ENCODE measurements at regions not wholly inside any gene's neighbourhood (a gene's known extent, or its start where the extent isn't known, plus 50 kb on each side); places are given as distances from the start of the nearest gene placed in this dataset.
A peak's percentile ranks its signal among the peaks of the same experiment; 100 is the strongest.

DNA sequence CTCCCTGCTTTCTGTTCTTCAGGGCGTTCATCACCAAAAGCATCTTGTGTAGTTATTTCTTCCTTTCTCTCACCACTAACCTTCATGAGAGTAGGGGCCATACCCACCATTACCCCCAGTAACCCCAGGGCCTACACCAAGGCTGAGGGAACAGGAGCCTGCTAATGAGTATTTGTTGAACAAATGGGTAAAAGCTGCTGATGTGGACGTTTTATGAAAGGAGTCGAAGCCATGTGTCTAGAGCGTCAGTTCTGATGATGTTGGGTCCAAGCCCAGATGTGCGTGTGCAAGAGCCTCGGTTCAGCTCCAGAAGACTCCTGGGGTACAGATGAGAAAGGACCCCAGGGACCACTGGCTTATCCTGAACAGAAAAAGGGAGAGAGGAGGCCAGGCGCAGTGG lies 77.1 kb upstream of the TBC1D3K start:
- Histone ChIP-seq H3K27ac (ENCODE audit: insufficient read depth, low read length) (no peak overlapping the region), H4K5ac (ENCODE audit: low read depth, low read length) (no peak overlapping the region), H3K4me2 (ENCODE audit: low read depth, low read length) (no peak overlapping the region), H3K9me3 (ENCODE audit: control insufficient read depth, insufficient read depth, low read length) (no peaks in the 10 kb centered on the region), H2BK120ac (ENCODE audit: low read depth, low read length) (no peak overlapping the region), H3K9me1 (ENCODE audit: insufficient read depth, low read length) (peaks cover 11% of the 10 kb centered on the region), H3K4me1 (ENCODE audit: control insufficient read depth, insufficient read depth, low read length) (0 out of 2 replicates have a peak, but pooled peaks cover 3% of the 10 kb centered on the region), H3K56ac (ENCODE audit: extremely low read depth, insufficient read depth, low read length) (no peak overlapping the region), H3K9ac (ENCODE audit: low read depth, low read length) (no peak overlapping the region), H2AK5ac (ENCODE audit: low read depth, low read length) (no peak overlapping the region), H2BK20ac (ENCODE audit: low read depth, low read length) (no peak overlapping the region), H3K23ac (ENCODE audit: low read depth, low read length) (no peak overlapping the region), H4K91ac (ENCODE audit: insufficient read depth, low read depth, low read length) (no peak overlapping the region), H3K27me3 (ENCODE audit: control insufficient read depth, insufficient read depth, low read length) (peaks cover 2% of the 10 kb centered on the region; the same call in 1 of the 2 replicates), H2AFZ (replicated peaks; ENCODE audit: low read length, poor library complexity) (no peak overlapping the region), H3K4ac (ENCODE audit: low read depth, low read length) (no peak overlapping the region), H4K8ac (ENCODE audit: low read depth in 2 of 2, low read length in 2 of 2) (no peak overlapping the region), H2BK5ac (ENCODE audit: low read depth, low read length, poor library complexity, severe bottlenecking) (no peak overlapping the region), H3K4me3 (ENCODE audit: insufficient read depth, low read depth, low read length) (no peak overlapping the region), H3K14ac (replicated peaks; ENCODE audit: low read depth, low read length) (no peak overlapping the region), H3K36me3 (ENCODE audit: control insufficient read depth, insufficient read depth, low read length) (no peaks in the 10 kb centered on the region), H2AK9ac (replicated peaks; ENCODE audit: low read depth, low read length, poor library complexity) (no peak overlapping the region), H3K18ac (ENCODE audit: low read depth, low read length) (no peak overlapping the region), H3K79me1 (ENCODE audit: low read depth in 1 of 2, low read length in 2 of 2) (no peaks in the 10 kb centered on the region), H2BK15ac (ENCODE audit: low read depth, low read length) (no peak overlapping the region), H4K20me1 (ENCODE audit: insufficient read depth, low read length) (no peaks in the 10 kb centered on the region)
- dilution Hi-C loops (cut with HindIII; ENCODE audit: low sequenced_read_pairs, unreplicated experiment): no loop called here
- 95% methylated on average over 5 of the region's 7 CpGs; no CpG with 5 or more reads in 1 of the 2 experiments for WGBS, 2 experiments (ENCODE audit: extremely low coverage in 2 of 2, insufficient read length in 1 of 2)
- ChIA-PET CTCF (no interaction called here), POLR2A (ENCODE audit: unreplicated experiment) (no interaction called here)
- intact Hi-C loops (cut with micrococcal nuclease): no loop called here
- no peak for TF ChIP-seq RFX5 (IDR thresholded peaks at IDR 0.05; ENCODE audit: low read depth, low read length)
- TF ChIP-seq, protein P1, sequence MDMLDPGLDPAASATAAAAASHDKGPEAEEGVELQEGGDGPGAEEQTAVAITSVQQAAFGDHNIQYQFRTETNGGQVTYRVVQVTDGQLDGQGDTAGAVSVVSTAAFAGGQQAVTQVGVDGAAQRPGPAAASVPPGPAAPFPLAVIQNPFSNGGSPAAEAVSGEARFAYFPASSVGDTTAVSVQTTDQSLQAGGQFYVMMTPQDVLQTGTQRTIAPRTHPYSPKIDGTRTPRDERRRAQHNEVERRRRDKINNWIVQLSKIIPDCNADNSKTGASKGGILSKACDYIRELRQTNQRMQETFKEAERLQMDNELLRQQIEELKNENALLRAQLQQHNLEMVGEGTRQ (IDR thresholded peaks at IDR 0.05; ENCODE audit: low read depth, low read length): no peak
- 0 out of 2 replicates have a peak, but pooled peaks have one; percentile 8 for TF ChIP-seq MAFK (IDR thresholded peaks at IDR 0.05; ENCODE audit: low read depth, low read length)
- no peak for TF ChIP-seq FOS (IDR thresholded peaks at IDR 0.05; ENCODE audit: low read depth, low read length)
- no peak for TF ChIP-seq BHLHE40 (IDR thresholded peaks at IDR 0.05; ENCODE audit: low read depth, low read length)
- no peak for TF ChIP-seq CEBPB (IDR thresholded peaks at IDR 0.05; ENCODE audit: low read depth, low read length)
- TF ChIP-seq, protein P2, sequence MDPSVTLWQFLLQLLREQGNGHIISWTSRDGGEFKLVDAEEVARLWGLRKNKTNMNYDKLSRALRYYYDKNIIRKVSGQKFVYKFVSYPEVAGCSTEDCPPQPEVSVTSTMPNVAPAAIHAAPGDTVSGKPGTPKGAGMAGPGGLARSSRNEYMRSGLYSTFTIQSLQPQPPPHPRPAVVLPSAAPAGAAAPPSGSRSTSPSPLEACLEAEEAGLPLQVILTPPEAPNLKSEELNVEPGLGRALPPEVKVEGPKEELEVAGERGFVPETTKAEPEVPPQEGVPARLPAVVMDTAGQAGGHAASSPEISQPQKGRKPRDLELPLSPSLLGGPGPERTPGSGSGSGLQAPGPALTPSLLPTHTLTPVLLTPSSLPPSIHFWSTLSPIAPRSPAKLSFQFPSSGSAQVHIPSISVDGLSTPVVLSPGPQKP (IDR thresholded peaks at IDR 0.05; ENCODE audit: borderline replicate concordance, low read depth, low read length): no peak
- TF ChIP-seq RAD21 (IDR thresholded peaks at IDR 0.05; ENCODE audit: low read length): no peak
- TF ChIP-seq RCOR1 (IDR thresholded peaks at IDR 0.05; ENCODE audit: insufficient replicate concordance, low read length): no peak
- in situ Hi-C loops (cut with MboI; ENCODE audit: low sequenced_read_pairs): no loop called here
- DNase-seq (no peak), ATAC-seq (ENCODE audit: low read depth) (no peak)
- no TSS peak for BruUV-seq (replicated peaks)
